K562 (cell line): ENCODE measurements at regions not wholly inside any gene's neighbourhood (a gene's known extent, or its start where the extent isn't known, plus 50 kb on each side); places are given as distances from the start of the nearest gene placed in this dataset.

Experiments
- DNMT1 ChIP-seq: fragments of 450-650 bp; IDR thresholded peaks from 2 replicates; pipeline ENCODE4 v1.6.1; 2016; ENCODE audit warnings: antibody characterized with exemption, mild to moderate bottlenecking
- ZNF318 ChIP-seq, 2 experiments: fragments of 450-650 bp; IDR thresholded peaks; 2 replicates each; pipeline ENCODE4 v1.6.1; 2016; ENCODE audit warnings: mild to moderate bottlenecking in 2 of 2, borderline replicate concordance in 1 of 2, low read depth in 1 of 2, moderate library complexity in 1 of 2

- no peak for TF ChIP-seq ZNF318 (IDR thresholded peaks at IDR 0.05; ENCODE audit: borderline replicate concordance in 1 of 2, low read depth in 1 of 2)
- TF ChIP-seq DNMT1, result no peak
Observed at GRCh38 chr1:31510304-31510703, 66.0 kb upstream of the TINAGL1 start (continued).
